GM12892 (cell line): ENCODE measurements at regions not wholly inside any gene's neighbourhood (a gene's known extent, or its start where the extent isn't known, plus 50 kb on each side); places are given as distances from the start of the nearest gene placed in this dataset.

Source experiments
- POLR2A ChIP-seq: IDR thresholded peaks from 2 replicates; pipeline ENCODE4 v1.6.1; 2011; ENCODE audit warnings: low read depth, low read length, control low read depth
- TAF1 ChIP-seq: IDR thresholded peaks from 2 replicates; pipeline ENCODE4 v1.6.1; 2011; ENCODE audit warnings: low read depth, mild to moderate bottlenecking, control low read depth, low read length, borderline replicate concordance

DNA sequence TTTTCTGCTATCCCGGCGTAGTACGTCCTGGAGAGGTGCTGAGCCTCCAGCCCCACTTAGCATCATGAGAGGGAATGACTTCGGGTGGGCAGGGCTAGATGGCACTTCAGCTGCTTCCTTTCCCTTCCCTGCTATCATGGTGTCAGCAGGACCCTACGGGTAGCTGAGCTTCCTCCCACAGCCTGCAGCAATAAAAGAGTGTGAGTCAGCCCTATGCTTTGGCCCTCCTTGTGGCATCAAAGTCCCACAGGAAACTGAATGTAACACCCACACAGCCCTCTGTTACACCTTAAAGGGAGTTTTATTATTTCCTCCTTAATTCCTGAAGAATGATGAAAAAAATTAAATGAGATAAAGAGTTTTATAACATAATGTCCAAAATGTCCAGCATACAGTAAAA, 458.1 kb downstream of the RPS24 start:
- TF ChIP-seq POLR2A (no peak), TAF1 (no peak)
